ENCODE measurements at regions not wholly inside any gene's neighbourhood (a gene's known extent, or its start where the extent isn't known, plus 50 kb on each side); places are given as distances from the start of the nearest gene placed in this dataset.

GRCh38 chr1:29467989-29468900 lies 231.9 kb downstream of the PTPRU start:
- TF ChIP-seq ELF4 (IDR thresholded peaks at IDR 0.05) (no peak), NFRKB (IDR thresholded peaks at IDR 0.05) (no peak), FOXM1 (IDR thresholded peaks at IDR 0.05; ENCODE audit: borderline replicate concordance) (no peak), SUZ12 (IDR thresholded peaks at IDR 0.05) (no peak), ZNF384 (IDR thresholded peaks at IDR 0.05) (no peak), BHLHE40 (IDR thresholded peaks at IDR 0.05; ENCODE audit: borderline replicate concordance) (no peak), FOXK2 (IDR thresholded peaks at IDR 0.05) (no peak), SP1 (IDR thresholded peaks at IDR 0.05) (no peak), ARNT (IDR thresholded peaks at IDR 0.05) (no peak), FOXA1 (IDR thresholded peaks at IDR 0.05) (no peak), TARDBP (IDR thresholded peaks at IDR 0.05) (no peak), LEF1 (IDR thresholded peaks at IDR 0.05; ENCODE audit: borderline replicate concordance) (no peak), CTBP1 (IDR thresholded peaks at IDR 0.05; ENCODE audit: borderline replicate concordance) (no peak), HDGF (IDR thresholded peaks at IDR 0.05; ENCODE audit: borderline replicate concordance) (no peak)
